Ishikawa (cell line): ENCODE measurements at regions not wholly inside any gene's neighbourhood (a gene's known extent, or its start where the extent isn't known, plus 50 kb on each side); places are given as distances from the start of the nearest gene placed in this dataset.

Experiments used
- CEBPB ChIP-seq: IDR thresholded peaks from 2 replicates; pipeline ENCODE4 v1.6.1; 2012
- CREB1 ChIP-seq: IDR thresholded peaks from 2 replicates; pipeline ENCODE4 v1.6.1; 2012; ENCODE audit warnings: low read depth
- EGR1 ChIP-seq: IDR thresholded peaks from 2 replicates; pipeline ENCODE4 v1.6.1; 2012
- EP300 ChIP-seq: IDR thresholded peaks from 2 replicates; pipeline ENCODE4 v1.6.1; 2012; ENCODE audit warnings: borderline replicate concordance
- FOXM1 ChIP-seq: IDR thresholded peaks from 2 replicates; pipeline ENCODE4 v1.6.1; 2012; ENCODE audit warnings: low read depth, borderline replicate concordance
- MAX ChIP-seq: IDR thresholded peaks from 2 replicates; pipeline ENCODE4 v1.6.1; 2012
- NFIC ChIP-seq: IDR thresholded peaks from 2 replicates; pipeline ENCODE4 v1.6.1; 2012
- RAD21 ChIP-seq: IDR thresholded peaks from 2 replicates; pipeline ENCODE4 v1.6.1; 2012; ENCODE audit warnings: low read depth
- REST ChIP-seq: IDR thresholded peaks from 2 replicates; pipeline ENCODE4 v1.6.1; 2012; ENCODE audit warnings: low read depth, mild to moderate bottlenecking
- TAF1 ChIP-seq: IDR thresholded peaks from 2 replicates; pipeline ENCODE4 v1.6.1; 2012; ENCODE audit warnings: low read depth, mild to moderate bottlenecking
- TCF12 ChIP-seq: IDR thresholded peaks from 2 replicates; pipeline ENCODE4 v1.6.1; 2012; ENCODE audit warnings: low read depth
- TEAD4 ChIP-seq: IDR thresholded peaks from 2 replicates; pipeline ENCODE4 v1.6.1; 2012
- USF1 ChIP-seq: IDR thresholded peaks from 2 replicates; pipeline ENCODE4 v1.6.1; 2012
- YY1 ChIP-seq: IDR thresholded peaks from 2 replicates; pipeline ENCODE4 v1.6.1; 2012; ENCODE audit warnings: low read depth
- ZBTB7A ChIP-seq: IDR thresholded peaks from 2 replicates; pipeline ENCODE4 v1.6.1; 2012; ENCODE audit warnings: low read depth

- TF ChIP-seq TAF1 (no peak), USF1 (no peak), CREB1 (no peak), RAD21 (no peak), TCF12 (no peak), REST (no peak), YY1 (no peak), EP300 (no peak), NFIC (no peak), FOXM1 (no peak), EGR1 (no peak), MAX (no peak), CEBPB (no peak), TEAD4 (no peak)
Measured at GRCh38 chr7:25907731-25908130, 244.3 kb upstream of the NFE2L3 start.

- TF ChIP-seq CREB1, result no peak
- no peak for TF ChIP-seq CEBPB
- no peak for TF ChIP-seq REST
- TF ChIP-seq RAD21, result no peak
- TF ChIP-seq TAF1, result no peak
- TF ChIP-seq ZBTB7A, result no peak
- no peak for TF ChIP-seq MAX
- no peak for TF ChIP-seq TEAD4
- TF ChIP-seq FOXM1, result no peak
- TF ChIP-seq YY1, result no peak
- no peak for TF ChIP-seq NFIC
- no peak for TF ChIP-seq EP300
- TF ChIP-seq EGR1, result no peak
- no peak for TF ChIP-seq USF1
- TF ChIP-seq TCF12, result no peak
Measured at GRCh38 chr7:25908154-25908949, 243.6 kb upstream of the NFE2L3 start.

GRCh38 chr7:25911738-25912607 lies 240.0 kb upstream of the NFE2L3 start:
- TF ChIP-seq REST (no peak), TAF1 (no peak), RAD21 (no peak), CREB1 (no peak), ZBTB7A (no peak), EP300 (no peak), YY1 (no peak), TEAD4 (no peak), MAX (no peak), TCF12 (no peak), FOXM1 (no peak), CEBPB (no peak), EGR1 (no peak), USF1 (no peak), NFIC (no peak)
